GM12878 (cell line): ENCODE measurements at regions not wholly inside any gene's neighbourhood (a gene's known extent, or its start where the extent isn't known, plus 50 kb on each side); places are given as distances from the start of the nearest gene placed in this dataset.

Experiments
- ATAC-seq: fragments of 200-7000 bp; cut with Tn5 transposase; 3 replicates; pipeline ENCODE4 v1.9.1; 2020; ENCODE audit warnings: mild to moderate bottlenecking, moderate library complexity
- BruUV-seq: library from RNA; stranded (reverse); fragments of 400-500 nt; replicated peaks from 2 replicates; lab custom pipeline; 2021; lab: Mats Ljungman, UMichigan
- CTCF ChIA-PET: fragments of 300-600 bp; sonication (Branson Sonifier 250); formaldehyde crosslinking; extraction: SDS; loops from one replicate; lab custom pipeline; 2021; ENCODE audit warnings: inconsistent platforms; lab: Yijun Ruan, JAX
- POLR2A ChIA-PET: fragments of 350-600 bp; formaldehyde crosslinking; extraction: SDS; loops from one replicate; lab custom pipeline; 2021; ENCODE audit warnings: inconsistent platforms; lab: Charles Lee
- RAD21 ChIA-PET: fragments of 300-600 bp; sonication (Branson Sonifier 250); formaldehyde crosslinking; loops from one replicate; lab custom pipeline; 2023; ENCODE audit warnings: antibody characterized with exemption; ENCODE audit not compliant: unreplicated experiment; lab: Charles Lee
- SMC1A ChIA-PET: fragments of 300-600 bp; sonication (Branson Sonifier 250); formaldehyde crosslinking; loops from one replicate; lab custom pipeline; 2023; ENCODE audit not compliant: unreplicated experiment, uncharacterized antibody; lab: Charles Lee
- DNase-seq: peaks from one replicate; pipeline ENCODE4 v3.0.0-alpha.2; 2011; ENCODE audit warnings: low read depth, low spot score
- FAIRE-seq: peaks from 3 replicates; lab custom pipeline; 2011; peaks lifted over from hg19 to GRCh38; lab: Jason Lieb, UNC
- H2AFZ ChIP-seq: 2 replicates; pipeline ENCODE4 v1.6.0; 2011; ENCODE audit warnings: low read depth, low read length, control low read depth; ENCODE audit not compliant: control insufficient read depth
- H3K27ac ChIP-seq: 2 replicates; pipeline ENCODE4 v1.5.1; 2011; ENCODE audit warnings: control low read depth; ENCODE audit not compliant: control insufficient read depth, insufficient read depth
- H3K27me3 ChIP-seq, 2 experiments: replicated peaks in 1 of 2; 2 replicates each; pipeline versions ENCODE4 v1.6.0 to v1.6.1; 2011; ENCODE audit warnings: low read length in 1 of 2; ENCODE audit not compliant: control insufficient read depth in 2 of 2, insufficient read depth in 2 of 2
- H3K36me3 ChIP-seq, 2 experiments: 2 replicates each; pipeline ENCODE4 v1.5.1; 2011; ENCODE audit warnings: low read length in 1 of 2; ENCODE audit not compliant: control insufficient read depth in 2 of 2, insufficient read depth in 2 of 2
- H3K4me1 ChIP-seq: 2 replicates; pipeline ENCODE4 v1.6.1; 2011; ENCODE audit warnings: mild to moderate bottlenecking, low read length, moderate library complexity, mixed read lengths; ENCODE audit not compliant: control insufficient read depth, insufficient read depth
- H3K4me2 ChIP-seq: 2 replicates; pipeline ENCODE4 v1.6.0; 2011; ENCODE audit warnings: control low read depth; ENCODE audit not compliant: control insufficient read depth, insufficient read depth
- H3K4me3 ChIP-seq: fragments of 200-600 bp; sonication (generic); 2 replicates; pipeline ENCODE4 v1.5.1; 2016
- H3K79me2 ChIP-seq: 2 replicates; pipeline ENCODE4 v1.6.0; 2011; ENCODE audit warnings: low read length; ENCODE audit not compliant: control insufficient read depth, insufficient read depth
- H3K9ac ChIP-seq: 2 replicates; pipeline ENCODE4 v1.8.0; 2011; ENCODE audit warnings: low read length, control low read depth, mixed read lengths; ENCODE audit not compliant: control insufficient read depth, insufficient read depth
- H3K9me3 ChIP-seq: replicated peaks from 3 replicates; pipeline ENCODE4 v1.5.1; 2011; ENCODE audit warnings: mild to moderate bottlenecking, low read length; ENCODE audit not compliant: control insufficient read depth, insufficient read depth
- H4K20me1 ChIP-seq: 2 replicates; pipeline ENCODE4 v1.6.0; 2011; ENCODE audit not compliant: control insufficient read depth, insufficient read depth
- CBFB ChIP-seq: IDR thresholded peaks from 2 replicates; pipeline ENCODE4 v1.6.1; 2016; ENCODE audit warnings: antibody characterized with exemption, low read depth
- EP300 ChIP-seq, 2 experiments: fragments of 150-350 bp in 1 of 2; IDR thresholded peaks; 2 replicates each; pipeline ENCODE4 v1.6.1; 2011 to 2012; ENCODE audit warnings: low read depth in 2 of 2, low read length in 2 of 2, borderline replicate concordance in 1 of 2, improper control_type of control experiment in 1 of 2, inconsistent platforms in 1 of 2; ENCODE audit not compliant: control insufficient read depth in 1 of 2
- ESRRA ChIP-seq: IDR thresholded peaks from 2 replicates; pipeline ENCODE4 v1.6.1; 2012; ENCODE audit warnings: mild to moderate bottlenecking, low read length, improper control_type of control experiment
- FOS ChIP-seq: IDR thresholded peaks from 3 replicates; pipeline ENCODE4 v1.6.1; 2011; ENCODE audit warnings: borderline replicate concordance; ENCODE audit not compliant: insufficient read length; ENCODE audit errors: extremely low read depth
- FOXK2 ChIP-seq: fragments of 450-650 bp; IDR thresholded peaks from 2 replicates; pipeline ENCODE4 v1.6.1; 2017; ENCODE audit warnings: mild to moderate bottlenecking, moderate library complexity
- IKZF2 ChIP-seq, 2 experiments: fragments of 450-650 bp; IDR thresholded peaks; 2 replicates each; pipeline ENCODE4 v1.6.1; 2017; ENCODE audit warnings: mild to moderate bottlenecking in 2 of 2, moderate library complexity in 2 of 2
- JUNB ChIP-seq: IDR thresholded peaks from 2 replicates; pipeline ENCODE4 v1.6.1; 2016; ENCODE audit warnings: antibody characterized with exemption, mild to moderate bottlenecking
- MYB ChIP-seq: fragments of 150-350 bp; IDR thresholded peaks from 2 replicates; pipeline ENCODE4 v1.6.1; 2014; ENCODE audit warnings: mild to moderate bottlenecking, low read depth, low read length, borderline replicate concordance
- PAX8 ChIP-seq: fragments of 450-650 bp; IDR thresholded peaks from 2 replicates; pipeline ENCODE4 v1.6.1; 2017; ENCODE audit warnings: mild to moderate bottlenecking, moderate library complexity
- PML ChIP-seq: IDR thresholded peaks from 2 replicates; pipeline ENCODE4 v1.6.1; 2012; ENCODE audit warnings: low read length, inconsistent platforms
- SRF ChIP-seq, 2 experiments: IDR thresholded peaks; 2 replicates each; pipeline ENCODE4 v1.6.1; 2011; ENCODE audit warnings: low read depth in 2 of 2, low read length in 2 of 2, mild to moderate bottlenecking in 1 of 2, moderate library complexity in 1 of 2
- WGBS: methylation state at CpG from one replicate; pipeline ENCODE4 v1.1.6; 2016; ENCODE audit warnings: low lambda C conversion rate; ENCODE audit not compliant: insufficient replicate concordance, insufficient coverage; ENCODE audit errors: missing lambda C conversion rate; 5-methylcytosine and 5-hydroxymethylcytosine counted together
- in situ Hi-C: fragments of 300-500 bp; cut with MboI; formaldehyde crosslinking; loops from 9 replicates; pipeline ENCODE4 v1.14.3; 2018; ENCODE audit warnings: mixed read lengths
- intact Hi-C: fragments of 100-400 bp; cut with micrococcal nuclease; formaldehyde crosslinking; loops from one replicate; pipeline ENCODE4 v1.14.2; 2022; ENCODE audit not compliant: unreplicated experiment
- TF ChIP-seq, protein P1 (sequence below): fragments of 450-650 bp; IDR thresholded peaks from 2 replicates; pipeline ENCODE4 v1.6.1; 2018; ENCODE audit warnings: mild to moderate bottlenecking, low read depth, moderate library complexity; ENCODE audit not compliant: partially characterized antibody

GRCh38 chr13:105790923-105791322, 744.5 kb downstream of the EFNB2 start:
- Histone ChIP-seq H3K4me3 (no peak overlapping the region), H2AFZ (no peak overlapping the region), H3K4me1 (no peaks in the 10 kb centered on the region), H3K27ac (no peak overlapping the region), H3K27me3 (no peaks in the 10 kb centered on the region), H3K9ac (no peak overlapping the region), H4K20me1 (no peaks in the 10 kb centered on the region), H3K36me3 (no peaks in the 10 kb centered on the region), H3K79me2 (no peaks in the 10 kb centered on the region), H3K4me2 (no peak overlapping the region), H3K9me3 (no peaks in the 10 kb centered on the region)
- SMC1A ChIA-PET: interaction anchor here (0.7 kb wide), 1 partner anchor 17 kb away, joined by 3 read pairs; no protein-coding TSS in a partner anchor
- TF ChIP-seq PML (no peak), FOS (no peak)
- in situ Hi-C loops (no loop called here), intact Hi-C loops (no loop called here)
- DNase-seq (no peak), FAIRE-seq (no peak), ATAC-seq (no peak)
- RAD21 ChIA-PET: no interaction called here
- WGBS: 0% methylated on average over 1 of the region's 1 CpG
- CTCF ChIA-PET: no interaction called here
- BruUV-seq: no TSS peak
- POLR2A ChIA-PET: no interaction called here

- no peaks in the 10 kb centered on the region for H4K20me1 ChIP-seq
- WGBS: 22% methylated on average over 2 of the region's 3 CpGs
- no peak overlapping the region for H3K4me2 ChIP-seq
- SMC1A ChIA-PET: interaction anchor here (1.7 kb wide), 1 partner anchor 11 kb away, joined by 7 read pairs; no protein-coding TSS in a partner anchor
- H2AFZ ChIP-seq: no peak overlapping the region
- H3K4me3 ChIP-seq: no peak overlapping the region
- DNase-seq (no peak), ATAC-seq (no peak), FAIRE-seq (no peak)
- no peaks in the 10 kb centered on the region for H3K79me2 ChIP-seq
- RAD21 ChIA-PET: no interaction called here
- TF ChIP-seq, protein P1, sequence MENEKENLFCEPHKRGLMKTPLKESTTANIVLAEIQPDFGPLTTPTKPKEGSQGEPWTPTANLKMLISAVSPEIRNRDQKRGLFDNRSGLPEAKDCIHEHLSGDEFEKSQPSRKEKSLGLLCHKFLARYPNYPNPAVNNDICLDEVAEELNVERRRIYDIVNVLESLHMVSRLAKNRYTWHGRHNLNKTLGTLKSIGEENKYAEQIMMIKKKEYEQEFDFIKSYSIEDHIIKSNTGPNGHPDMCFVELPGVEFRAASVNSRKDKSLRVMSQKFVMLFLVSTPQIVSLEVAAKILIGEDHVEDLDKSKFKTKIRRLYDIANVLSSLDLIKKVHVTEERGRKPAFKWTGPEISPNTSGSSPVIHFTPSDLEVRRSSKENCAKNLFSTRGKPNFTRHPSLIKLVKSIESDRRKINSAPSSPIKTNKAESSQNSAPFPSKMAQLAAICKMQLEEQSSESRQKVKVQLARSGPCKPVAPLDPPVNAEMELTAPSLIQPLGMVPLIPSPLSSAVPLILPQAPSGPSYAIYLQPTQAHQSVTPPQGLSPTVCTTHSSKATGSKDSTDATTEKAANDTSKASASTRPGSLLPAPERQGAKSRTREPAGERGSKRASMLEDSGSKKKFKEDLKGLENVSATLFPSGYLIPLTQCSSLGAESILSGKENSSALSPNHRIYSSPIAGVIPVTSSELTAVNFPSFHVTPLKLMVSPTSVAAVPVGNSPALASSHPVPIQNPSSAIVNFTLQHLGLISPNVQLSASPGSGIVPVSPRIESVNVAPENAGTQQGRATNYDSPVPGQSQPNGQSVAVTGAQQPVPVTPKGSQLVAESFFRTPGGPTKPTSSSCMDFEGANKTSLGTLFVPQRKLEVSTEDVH: no peak
- TF ChIP-seq IKZF2 (IDR thresholded peaks at IDR 0.05) (no peak), MYB (no peak), PAX8 (no peak), CBFB (no peak), SRF (IDR thresholded peaks at IDR 0.05; ENCODE audit: low read depth in 2 of 2, low read length in 2 of 2) (no peak), EP300 (IDR thresholded peaks at IDR 0.05; ENCODE audit: borderline replicate concordance in 1 of 2, control insufficient read depth in 1 of 2, low read depth in 2 of 2, low read length in 2 of 2) (no peak), ESRRA (no peak), FOXK2 (no peak), JUNB (no peak)
- H3K9me3 ChIP-seq: no peaks in the 10 kb centered on the region
- H3K27me3 ChIP-seq: no peaks in the 10 kb centered on the region
- CTCF ChIA-PET: no interaction called here
- POLR2A ChIA-PET: no interaction called here
- in situ Hi-C loops (no loop called here), intact Hi-C loops (no loop called here)
- no peak overlapping the region for H3K27ac ChIP-seq
- no peaks in the 10 kb centered on the region for H3K4me1 ChIP-seq
- H3K36me3 ChIP-seq: no peaks in the 10 kb centered on the region
- no peak overlapping the region for H3K9ac ChIP-seq
- BruUV-seq: no TSS peak
Observed at GRCh38 chr13:105788530-105788929, 746.9 kb downstream of the EFNB2 start.
